Osteoblast (primary cell): ENCODE measurements at regions not wholly inside any gene's neighbourhood (a gene's known extent, or its start where the extent isn't known, plus 50 kb on each side); places are given as distances from the start of the nearest gene placed in this dataset.

Experiments used
- DNase-seq: peaks from one replicate; pipeline ENCODE4 v3.0.0; 2011; ENCODE audit warnings: low spot score, mixed read lengths; ENCODE audit not compliant: insufficient read length; ENCODE audit errors: missing footprints
- H2AFZ ChIP-seq: 2 replicates; pipeline ENCODE4 v1.6.0; 2011; ENCODE audit warnings: mild to moderate bottlenecking, low read length
- H3K27ac ChIP-seq: 2 replicates; pipeline ENCODE4 v1.5.1; 2011; ENCODE audit warnings: mild to moderate bottlenecking, low read depth, low read length, moderate library complexity
- H3K27me3 ChIP-seq: 2 replicates; pipeline ENCODE4 v1.6.0; 2012; ENCODE audit warnings: mild to moderate bottlenecking, control low read depth, inconsistent platforms, low read length, moderate library complexity; ENCODE audit not compliant: insufficient read depth
- H3K36me3 ChIP-seq: 2 replicates; pipeline ENCODE4 v1.5.1; 2011; ENCODE audit warnings: mild to moderate bottlenecking, low read length, control low read depth, moderate library complexity; ENCODE audit not compliant: insufficient read depth
- H3K4me1 ChIP-seq: 2 replicates; pipeline ENCODE4 v1.5.1; 2011; ENCODE audit warnings: mild to moderate bottlenecking, low read length, control low read depth, moderate library complexity; ENCODE audit not compliant: insufficient read depth
- H3K4me2 ChIP-seq: 2 replicates; pipeline ENCODE4 v1.6.0; 2011; ENCODE audit warnings: mild to moderate bottlenecking, low read length; ENCODE audit not compliant: insufficient read depth
- H3K4me3 ChIP-seq: fragments of 200-600 bp; sonication (generic); 3 replicates; pipeline ENCODE4 v1.5.1; 2012; ENCODE audit warnings: mild to moderate bottlenecking, low read length, inconsistent platforms; ENCODE audit not compliant: insufficient read depth
- H3K79me2 ChIP-seq: 2 replicates; pipeline ENCODE4 v1.6.0; 2012; ENCODE audit warnings: mild to moderate bottlenecking, low read length, control low read depth, inconsistent platforms; ENCODE audit not compliant: insufficient read depth
- H3K9me3 ChIP-seq: 2 replicates; pipeline ENCODE4 v1.5.1; 2011; ENCODE audit warnings: low read depth, low read length, control low read depth
- H4K20me1 ChIP-seq: 2 replicates; pipeline ENCODE4 v1.6.0; 2012; ENCODE audit warnings: mild to moderate bottlenecking, low read length, control low read depth; ENCODE audit not compliant: insufficient read depth
- TF ChIP-seq, protein P1 (sequence below): IDR thresholded peaks from 2 replicates; pipeline ENCODE4 v1.5.1; 2011; ENCODE audit warnings: mild to moderate bottlenecking, low read depth, low read length, moderate library complexity; ENCODE audit errors: extremely low read depth

DNA sequence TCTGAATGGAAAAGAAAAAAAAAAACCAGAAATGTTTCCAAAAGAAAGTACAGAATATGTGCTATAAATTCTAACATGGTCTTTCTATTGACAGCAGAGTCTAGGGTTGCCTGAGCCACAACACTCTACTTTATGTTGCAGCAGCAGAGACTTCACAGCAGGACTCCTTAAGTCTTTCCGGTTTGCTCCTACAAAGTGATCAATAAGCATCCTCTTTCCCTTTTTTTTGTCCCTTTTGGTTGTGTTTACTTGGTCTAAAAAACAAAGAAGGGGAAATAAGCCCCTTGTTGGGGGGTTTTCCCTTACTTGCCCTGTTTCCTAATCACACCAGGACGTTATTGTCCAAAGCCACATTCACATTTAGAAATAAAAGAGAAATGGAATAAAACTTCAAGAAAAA is 163.1 kb upstream of the MPPED2 start:
- H3K4me2 ChIP-seq = no peak overlapping the region
- H3K27me3 ChIP-seq = no peaks in the 10 kb centered on the region
- H3K79me2 ChIP-seq = no peaks in the 10 kb centered on the region
- H3K4me3 ChIP-seq = no peak overlapping the region
- no peaks in the 10 kb centered on the region for H3K4me1 ChIP-seq
- H3K9me3 ChIP-seq = peaks cover 3% of the 10 kb centered on the region
- no peak for DNase-seq
- no peaks in the 10 kb centered on the region for H3K36me3 ChIP-seq
- H4K20me1 ChIP-seq = no peaks in the 10 kb centered on the region
- H2AFZ ChIP-seq = no peak overlapping the region
- no peak overlapping the region for H3K27ac ChIP-seq
- TF ChIP-seq, protein P1, sequence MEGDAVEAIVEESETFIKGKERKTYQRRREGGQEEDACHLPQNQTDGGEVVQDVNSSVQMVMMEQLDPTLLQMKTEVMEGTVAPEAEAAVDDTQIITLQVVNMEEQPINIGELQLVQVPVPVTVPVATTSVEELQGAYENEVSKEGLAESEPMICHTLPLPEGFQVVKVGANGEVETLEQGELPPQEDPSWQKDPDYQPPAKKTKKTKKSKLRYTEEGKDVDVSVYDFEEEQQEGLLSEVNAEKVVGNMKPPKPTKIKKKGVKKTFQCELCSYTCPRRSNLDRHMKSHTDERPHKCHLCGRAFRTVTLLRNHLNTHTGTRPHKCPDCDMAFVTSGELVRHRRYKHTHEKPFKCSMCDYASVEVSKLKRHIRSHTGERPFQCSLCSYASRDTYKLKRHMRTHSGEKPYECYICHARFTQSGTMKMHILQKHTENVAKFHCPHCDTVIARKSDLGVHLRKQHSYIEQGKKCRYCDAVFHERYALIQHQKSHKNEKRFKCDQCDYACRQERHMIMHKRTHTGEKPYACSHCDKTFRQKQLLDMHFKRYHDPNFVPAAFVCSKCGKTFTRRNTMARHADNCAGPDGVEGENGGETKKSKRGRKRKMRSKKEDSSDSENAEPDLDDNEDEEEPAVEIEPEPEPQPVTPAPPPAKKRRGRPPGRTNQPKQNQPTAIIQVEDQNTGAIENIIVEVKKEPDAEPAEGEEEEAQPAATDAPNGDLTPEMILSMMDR = no peak

DNA sequence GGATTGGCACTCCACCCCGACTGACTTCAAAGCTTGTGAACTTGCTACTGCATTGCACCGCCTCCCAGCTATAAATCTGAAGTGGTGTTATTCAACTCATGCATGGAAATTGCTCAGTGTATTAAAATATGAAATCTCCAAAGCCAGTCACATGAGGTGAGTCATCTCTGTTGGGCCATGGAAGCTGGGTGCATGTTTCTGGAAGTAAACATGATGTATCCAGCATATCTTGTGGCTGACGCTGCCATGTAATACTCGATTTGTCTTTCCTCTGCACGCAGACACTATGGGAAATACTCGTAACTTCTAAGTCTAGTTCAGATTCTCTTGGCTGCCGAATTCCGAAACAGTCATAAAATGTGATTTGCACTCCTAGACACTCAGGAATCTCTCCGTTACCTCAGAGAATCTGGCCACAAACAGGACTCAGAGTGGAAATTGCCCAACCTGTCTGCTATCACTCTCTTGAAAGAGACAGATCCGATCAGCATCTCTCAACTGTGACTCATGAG is 154.9 kb upstream of the MPPED2 start:
- Histone ChIP-seq H3K4me3 (no peak overlapping the region), H4K20me1 (no peaks in the 10 kb centered on the region), H3K9me3 (no peaks in the 10 kb centered on the region), H3K4me2 (no peak overlapping the region), H3K27ac (no peak overlapping the region), H3K79me2 (no peaks in the 10 kb centered on the region), H3K36me3 (no peaks in the 10 kb centered on the region), H3K4me1 (no peaks in the 10 kb centered on the region), H3K27me3 (no peaks in the 10 kb centered on the region), H2AFZ (no peak overlapping the region)
- TF ChIP-seq, protein P1 = no peak
- DNase-seq = no peak

GRCh38 chr11:30740091-30740490 is 153.9 kb upstream of the MPPED2 start:
- Histone ChIP-seq H3K4me1 (no peaks in the 10 kb centered on the region), H3K27me3 (no peaks in the 10 kb centered on the region), H2AFZ (no peak overlapping the region), H4K20me1 (no peaks in the 10 kb centered on the region), H3K4me3 (no peak overlapping the region), H3K27ac (no peak overlapping the region), H3K79me2 (no peaks in the 10 kb centered on the region), H3K36me3 (no peaks in the 10 kb centered on the region), H3K9me3 (no peaks in the 10 kb centered on the region), H3K4me2 (no peak overlapping the region)
- DNase-seq = no peak
- TF ChIP-seq, protein P1 = no peak

- Histone ChIP-seq H3K4me3 (no peak overlapping the region), H2AFZ (no peak overlapping the region), H3K9me3 (no peaks in the 10 kb centered on the region), H3K27me3 (no peaks in the 10 kb centered on the region), H4K20me1 (no peaks in the 10 kb centered on the region), H3K4me1 (no peaks in the 10 kb centered on the region), H3K4me2 (no peak overlapping the region), H3K79me2 (no peaks in the 10 kb centered on the region), H3K36me3 (no peaks in the 10 kb centered on the region), H3K27ac (no peak overlapping the region)
- TF ChIP-seq, protein P1 = no peak
- no peak for DNase-seq
Measured at GRCh38 chr11:30735946-30736345, 149.8 kb upstream of the MPPED2 start.
